ENCODE measurements at regions not wholly inside any gene's neighbourhood (a gene's known extent, or its start where the extent isn't known, plus 50 kb on each side); places are given as distances from the start of the nearest gene placed in this dataset.

DNA sequence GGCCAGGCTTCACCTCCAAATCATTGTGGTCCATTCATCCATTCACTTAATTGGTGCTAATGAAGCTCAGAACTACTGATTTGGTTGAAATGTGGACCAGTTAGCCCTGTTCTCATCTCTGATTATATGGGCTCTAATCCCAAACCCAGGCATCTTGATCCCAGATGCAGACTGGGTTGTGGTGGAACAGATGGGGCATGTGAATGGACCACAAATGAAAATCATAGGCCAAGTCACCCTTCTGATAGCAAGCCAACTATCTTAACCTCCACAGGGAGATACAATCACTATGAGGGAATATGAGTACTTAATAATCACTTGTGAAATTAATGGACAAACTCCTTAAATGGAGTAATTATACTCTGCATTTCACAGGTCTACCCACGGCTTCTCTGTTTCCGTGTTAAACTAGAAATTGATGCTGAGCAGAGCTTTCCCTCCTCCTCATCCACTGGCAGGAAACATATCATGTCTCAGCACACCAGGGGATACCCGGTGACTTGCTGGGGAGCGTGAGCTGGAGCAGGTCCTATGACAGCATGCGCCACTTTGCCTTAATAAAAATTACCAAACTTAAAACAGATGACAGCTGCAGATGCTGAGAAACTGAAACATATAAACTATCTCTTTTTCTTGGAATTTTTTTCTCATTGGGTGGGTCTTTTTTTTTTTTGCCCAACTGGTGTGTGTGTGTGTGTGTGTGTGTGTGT lies 108.8 kb upstream of the HEY2 start (continued):
- TF ChIP-seq, protein P1, sequence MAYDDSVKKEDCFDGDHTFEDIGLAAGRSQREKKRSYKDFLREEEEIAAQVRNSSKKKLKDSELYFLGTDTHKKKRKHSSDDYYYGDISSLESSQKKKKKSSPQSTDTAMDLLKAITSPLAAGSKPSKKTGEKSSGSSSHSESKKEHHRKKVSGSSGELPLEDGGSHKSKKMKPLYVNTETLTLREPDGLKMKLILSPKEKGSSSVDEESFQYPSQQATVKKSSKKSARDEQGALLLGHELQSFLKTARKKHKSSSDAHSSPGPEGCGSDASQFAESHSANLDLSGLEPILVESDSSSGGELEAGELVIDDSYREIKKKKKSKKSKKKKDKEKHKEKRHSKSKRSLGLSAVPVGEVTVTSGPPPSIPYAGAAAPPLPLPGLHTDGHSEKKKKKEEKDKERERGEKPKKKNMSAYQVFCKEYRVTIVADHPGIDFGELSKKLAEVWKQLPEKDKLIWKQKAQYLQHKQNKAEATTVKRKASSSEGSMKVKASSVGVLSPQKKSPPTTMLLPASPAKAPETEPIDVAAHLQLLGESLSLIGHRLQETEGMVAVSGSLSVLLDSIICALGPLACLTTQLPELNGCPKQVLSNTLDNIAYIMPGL (CRISPR knock-in tag; IDR thresholded peaks at IDR 0.05) = no peak
- no peak for TF ChIP-seq ELF4 (CRISPR knock-in tag; IDR thresholded peaks at IDR 0.05)
- no peak for TF ChIP-seq KLF10 (CRISPR knock-in tag; IDR thresholded peaks at IDR 0.05)
- no peak for TF ChIP-seq EGR1 (conservative IDR thresholded peaks at IDR 0.05)
- no peak for TF ChIP-seq DIDO1 (tag; IDR thresholded peaks at IDR 0.05; ENCODE audit: low read depth)
- TF ChIP-seq, protein P2, sequence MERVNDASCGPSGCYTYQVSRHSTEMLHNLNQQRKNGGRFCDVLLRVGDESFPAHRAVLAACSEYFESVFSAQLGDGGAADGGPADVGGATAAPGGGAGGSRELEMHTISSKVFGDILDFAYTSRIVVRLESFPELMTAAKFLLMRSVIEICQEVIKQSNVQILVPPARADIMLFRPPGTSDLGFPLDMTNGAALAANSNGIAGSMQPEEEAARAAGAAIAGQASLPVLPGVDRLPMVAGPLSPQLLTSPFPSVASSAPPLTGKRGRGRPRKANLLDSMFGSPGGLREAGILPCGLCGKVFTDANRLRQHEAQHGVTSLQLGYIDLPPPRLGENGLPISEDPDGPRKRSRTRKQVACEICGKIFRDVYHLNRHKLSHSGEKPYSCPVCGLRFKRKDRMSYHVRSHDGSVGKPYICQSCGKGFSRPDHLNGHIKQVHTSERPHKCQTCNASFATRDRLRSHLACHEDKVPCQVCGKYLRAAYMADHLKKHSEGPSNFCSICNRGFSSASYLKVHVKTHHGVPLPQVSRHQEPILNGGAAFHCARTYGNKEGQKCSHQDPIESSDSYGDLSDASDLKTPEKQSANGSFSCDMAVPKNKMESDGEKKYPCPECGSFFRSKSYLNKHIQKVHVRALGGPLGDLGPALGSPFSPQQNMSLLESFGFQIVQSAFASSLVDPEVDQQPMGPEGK (CRISPR knock-in tag; IDR thresholded peaks at IDR 0.05; ENCODE audit: borderline replicate concordance) = no peak
- no peak for TF ChIP-seq TFAM (CRISPR knock-in tag; conservative IDR thresholded peaks at IDR 0.05)
- TF ChIP-seq, protein P3, sequence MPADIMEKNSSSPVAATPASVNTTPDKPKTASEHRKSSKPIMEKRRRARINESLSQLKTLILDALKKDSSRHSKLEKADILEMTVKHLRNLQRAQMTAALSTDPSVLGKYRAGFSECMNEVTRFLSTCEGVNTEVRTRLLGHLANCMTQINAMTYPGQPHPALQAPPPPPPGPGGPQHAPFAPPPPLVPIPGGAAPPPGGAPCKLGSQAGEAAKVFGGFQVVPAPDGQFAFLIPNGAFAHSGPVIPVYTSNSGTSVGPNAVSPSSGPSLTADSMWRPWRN (IDR thresholded peaks at IDR 0.05; ENCODE audit: low read depth) = no peak
- TF ChIP-seq CEBPG (CRISPR knock-in tag; IDR thresholded peaks at IDR 0.05) = no peak
- no peak for TF ChIP-seq CEBPG (tag; conservative IDR thresholded peaks at IDR 0.05 in 1 of 2, IDR thresholded peaks at IDR 0.05 in 1 of 2)
- TF ChIP-seq RNF2 (IDR thresholded peaks at IDR 0.05) = no peak
